HG03139 (cell line): ENCODE measurements at regions not wholly inside any gene's neighbourhood (a gene's known extent, or its start where the extent isn't known, plus 50 kb on each side); places are given as distances from the start of the nearest gene placed in this dataset.
"Not testable (repeated sequence)": the region's sequence is repeated elsewhere in the genome, so short reads cannot be mapped to it uniquely, and the experiment has no call there.

Source experiments
- ATAC-seq: cut with Tn5 transposase; IDR thresholded peaks from one replicate; pipeline ENCODE4 v1.9.1; 2021; ENCODE audit not compliant: unreplicated experiment

DNA sequence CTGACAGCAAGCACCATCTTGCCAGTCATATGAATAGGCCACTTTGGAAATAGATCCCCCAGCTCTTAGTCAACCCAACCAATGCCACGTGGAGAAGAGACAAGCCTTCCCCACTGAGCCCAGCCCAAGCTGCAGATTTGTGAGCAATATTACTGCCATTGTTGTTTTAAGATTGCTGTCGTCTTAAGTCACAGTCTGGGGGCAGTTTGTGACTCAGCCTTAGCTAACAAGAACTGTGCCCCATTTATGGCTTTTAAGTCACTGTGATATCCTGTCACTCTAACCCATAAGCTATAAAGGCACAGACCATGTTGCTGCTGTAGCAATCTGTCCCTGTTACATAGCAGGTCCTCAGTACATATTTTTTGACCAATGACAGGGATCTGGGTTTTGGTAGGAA, 464.2 kb downstream of the MED13L start:
- no peak for ATAC-seq

DNA sequence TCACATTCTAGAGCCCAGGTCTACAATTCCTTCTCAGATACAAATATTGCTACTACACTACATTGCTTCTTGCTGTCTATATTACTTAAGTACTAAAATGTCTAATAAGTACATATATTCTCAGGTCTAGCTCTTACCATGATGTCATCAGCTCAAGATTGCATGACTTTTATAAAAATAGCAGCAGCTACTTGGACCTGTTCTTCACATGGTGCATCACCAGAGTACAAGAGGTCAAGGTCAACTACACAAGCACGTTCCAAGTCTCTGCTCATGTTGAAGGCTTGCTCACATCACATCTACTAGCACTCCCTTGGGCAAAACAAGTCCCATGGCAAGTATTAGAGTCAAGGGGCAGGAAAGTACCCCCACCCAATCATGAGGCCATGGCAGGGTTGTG, 465.6 kb downstream of the MED13L start:
- no peak for ATAC-seq

DNA sequence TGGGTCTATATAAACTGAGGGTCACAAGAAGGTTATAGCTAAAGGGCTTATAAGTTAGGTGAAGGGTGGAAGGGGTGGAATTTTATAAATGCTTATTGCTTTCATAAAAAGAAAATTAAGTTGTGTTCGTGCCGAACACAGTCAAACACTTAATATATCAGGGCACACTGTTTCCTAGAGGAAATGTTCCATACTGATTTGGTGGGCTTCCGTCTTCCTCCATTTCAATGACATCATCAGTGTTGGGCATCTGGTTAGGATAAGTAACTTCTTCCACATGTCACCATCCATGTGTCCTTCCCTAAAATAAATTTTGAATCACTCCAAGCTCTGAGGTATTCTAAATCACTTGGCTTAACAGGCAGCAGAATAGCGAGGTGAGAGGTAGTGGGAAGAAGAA, 466.4 kb downstream of the MED13L start:
- no peak for ATAC-seq

DNA sequence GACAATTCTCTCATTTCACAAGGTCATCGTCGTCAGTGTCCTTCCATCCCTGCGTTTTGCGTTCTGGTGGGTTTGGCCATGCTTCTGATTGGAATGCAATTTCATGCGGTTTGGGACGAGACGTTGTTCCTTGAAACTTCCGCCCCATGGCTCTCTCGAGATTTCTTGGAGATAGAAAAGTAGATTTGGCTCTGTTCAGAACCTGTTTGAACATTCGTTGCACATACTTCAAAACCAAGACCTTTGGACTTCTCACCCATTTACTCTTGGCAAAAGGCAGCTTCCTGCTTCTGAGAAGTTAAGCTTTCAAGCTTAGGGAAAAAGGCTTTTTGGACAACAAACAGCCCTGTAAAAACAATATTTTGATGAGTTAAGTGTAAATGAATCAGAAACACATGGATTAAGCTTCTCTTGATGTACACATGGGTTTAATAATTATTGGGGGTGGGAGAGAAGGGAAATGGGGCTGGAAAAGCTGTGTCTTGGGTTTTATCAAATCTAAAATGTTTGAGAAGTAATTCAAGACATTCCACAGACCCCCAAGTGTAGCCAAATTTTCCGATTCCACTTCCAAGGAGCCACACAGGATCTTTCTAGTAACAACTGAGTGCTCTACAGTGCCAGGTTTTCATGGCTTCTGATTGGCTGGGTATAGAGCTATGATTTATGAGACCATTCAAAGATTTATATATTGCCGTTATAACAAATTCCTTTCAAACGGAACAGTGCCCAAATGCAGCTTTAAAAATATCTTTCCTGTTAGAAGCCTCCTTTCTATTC, 467.2 kb downstream of the MED13L start:
- no peak for ATAC-seq

DNA sequence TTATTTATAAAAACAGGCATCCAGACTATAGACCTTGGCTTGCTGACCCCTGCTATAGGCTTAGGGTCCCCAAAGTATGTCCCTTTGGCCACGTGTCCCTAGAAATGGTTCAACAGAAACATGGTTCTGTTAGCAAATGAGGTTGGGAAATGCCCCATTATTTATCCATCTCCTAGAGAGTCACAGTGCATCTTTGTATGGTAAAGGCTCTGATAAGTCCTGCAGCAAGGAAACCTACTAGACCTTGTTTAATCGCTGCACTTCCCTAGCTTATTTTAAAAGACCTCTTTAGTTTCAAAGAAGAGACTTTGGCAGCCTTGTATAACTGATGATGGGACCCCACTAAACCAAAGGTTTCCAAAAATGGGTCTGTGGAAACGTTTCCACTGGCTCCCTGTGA, 471.5 kb downstream of the MED13L start:
- no peak for ATAC-seq

DNA sequence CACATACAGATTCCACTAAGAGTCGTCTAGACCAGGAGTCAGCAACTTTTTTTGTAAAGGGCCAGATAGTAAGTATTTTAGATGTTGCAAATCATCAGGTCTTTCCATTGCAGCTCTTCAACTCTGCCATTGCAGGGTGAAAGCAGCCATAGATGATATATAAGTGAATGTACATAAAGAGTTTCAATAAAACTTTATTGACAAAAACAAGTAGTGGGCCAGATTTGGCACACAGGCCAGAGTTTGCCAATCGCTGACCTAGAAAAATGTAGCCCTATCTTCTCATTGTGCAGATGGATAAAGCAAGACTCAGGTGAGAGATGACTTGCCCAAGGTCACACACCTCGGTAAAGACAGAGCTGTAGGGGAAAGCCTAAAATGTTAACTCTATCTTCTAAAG, 474.7 kb downstream of the MED13L start:
- no peak for ATAC-seq

DNA sequence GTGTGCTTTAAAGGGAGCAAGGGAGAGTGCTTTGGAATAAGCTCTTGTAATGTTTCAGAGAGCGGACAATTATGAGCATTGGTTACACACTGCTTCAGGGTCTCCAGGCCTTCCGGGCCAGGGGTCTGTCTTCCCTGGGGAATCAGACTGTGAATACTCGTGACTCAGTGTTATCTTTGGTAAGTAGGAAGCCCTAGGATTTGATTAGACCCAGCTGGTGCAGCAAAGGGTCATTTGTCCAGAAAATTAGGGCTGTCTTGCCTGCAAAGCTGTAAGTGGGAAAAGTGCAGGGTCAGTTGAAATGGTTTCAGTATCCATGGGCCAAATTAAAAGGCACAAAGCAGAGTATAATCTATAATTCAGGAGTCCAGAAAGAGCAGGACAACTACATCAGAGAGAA, 475.6 kb downstream of the MED13L start:
- ATAC-seq = no peak

DNA sequence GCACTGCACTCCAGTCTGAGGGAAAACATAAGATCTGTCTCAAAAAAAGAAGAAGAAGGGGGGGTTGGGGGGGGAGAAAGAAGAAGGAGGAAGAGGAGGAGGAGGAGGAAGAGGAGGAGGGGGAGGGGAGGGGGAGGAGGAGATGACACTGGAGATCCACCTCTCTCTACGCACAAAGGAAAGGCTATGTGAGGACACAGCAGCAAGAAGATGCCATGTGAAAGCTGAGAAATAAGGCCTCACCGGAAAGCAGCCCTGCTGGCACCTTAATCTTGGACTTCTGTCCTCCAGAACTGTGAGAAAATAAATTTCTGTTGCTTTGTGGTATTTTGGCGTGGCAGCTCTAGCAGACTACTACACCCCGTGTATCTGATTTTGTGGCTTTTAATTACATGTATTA, 477.9 kb downstream of the MED13L start:
- ATAC-seq = no peak

DNA sequence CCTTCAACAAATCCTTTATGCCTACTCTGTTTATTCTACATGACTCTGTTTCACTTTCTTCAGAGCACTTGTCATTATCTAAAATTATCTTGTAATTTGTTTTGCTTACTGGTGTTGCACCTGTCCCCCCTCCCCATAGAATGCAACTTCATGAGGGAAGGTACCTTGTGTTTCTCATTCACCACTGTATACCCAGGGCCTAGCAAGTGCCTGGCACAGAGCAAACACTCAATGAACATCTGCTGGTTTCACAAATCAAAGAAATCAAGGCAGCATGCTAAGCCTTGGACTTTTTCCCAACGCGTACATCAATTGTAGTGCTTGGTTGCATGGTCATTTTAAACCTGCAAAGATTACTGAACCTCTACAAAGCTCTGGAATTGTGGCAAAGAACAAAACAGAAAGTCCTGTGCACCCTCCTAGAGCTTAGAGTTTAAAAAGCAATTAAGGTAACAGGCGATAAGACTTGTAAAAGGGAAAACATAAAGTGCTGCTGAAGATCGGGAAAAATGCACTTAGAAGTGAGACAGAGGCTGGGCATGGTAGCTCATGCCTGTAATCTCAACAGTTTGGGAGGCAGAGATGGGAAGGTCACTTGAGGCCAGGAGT, 479.1 kb downstream of the MED13L start:
- no peak for ATAC-seq

DNA sequence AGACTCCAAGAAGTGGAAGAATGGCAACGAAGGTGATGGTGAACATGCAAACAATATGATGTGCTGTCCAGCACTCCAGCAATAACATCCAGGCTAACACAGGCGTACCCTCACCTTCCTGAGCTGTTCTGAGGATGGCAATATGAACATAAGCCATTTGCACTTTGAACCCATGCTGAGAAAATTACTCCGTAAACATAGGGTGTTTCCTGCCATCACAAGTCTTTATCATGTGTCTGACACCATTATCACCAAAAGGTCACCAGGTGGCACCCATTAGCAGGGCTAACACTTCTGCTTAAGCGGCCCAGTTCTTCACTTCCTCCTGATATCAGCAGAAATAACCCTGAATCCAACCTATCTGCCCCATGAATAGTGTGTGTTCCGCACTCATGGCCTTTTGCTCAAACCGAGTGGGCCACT, 482.8 kb downstream of the MED13L start:
- ATAC-seq = no peak

DNA sequence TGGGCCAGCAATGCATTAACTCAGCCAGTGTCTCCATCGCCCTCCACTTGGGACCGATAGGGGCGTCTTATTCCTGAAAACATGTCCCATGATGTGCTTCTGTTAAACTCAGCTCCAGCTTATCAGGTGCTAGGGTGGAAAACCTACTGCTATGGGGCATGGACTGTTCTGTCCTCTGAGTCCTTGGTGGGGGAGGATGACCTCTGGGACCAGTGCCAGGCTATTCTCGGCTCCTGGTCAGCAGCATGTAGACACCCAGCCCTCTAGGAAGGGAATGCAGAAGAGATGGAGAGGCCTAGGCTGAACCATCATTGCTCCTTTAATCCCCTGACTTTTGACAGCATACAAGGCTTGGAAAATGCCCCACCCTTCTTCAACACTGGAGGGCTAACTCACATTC, 486.2 kb downstream of the MED13L start:
- ATAC-seq = no peak

DNA sequence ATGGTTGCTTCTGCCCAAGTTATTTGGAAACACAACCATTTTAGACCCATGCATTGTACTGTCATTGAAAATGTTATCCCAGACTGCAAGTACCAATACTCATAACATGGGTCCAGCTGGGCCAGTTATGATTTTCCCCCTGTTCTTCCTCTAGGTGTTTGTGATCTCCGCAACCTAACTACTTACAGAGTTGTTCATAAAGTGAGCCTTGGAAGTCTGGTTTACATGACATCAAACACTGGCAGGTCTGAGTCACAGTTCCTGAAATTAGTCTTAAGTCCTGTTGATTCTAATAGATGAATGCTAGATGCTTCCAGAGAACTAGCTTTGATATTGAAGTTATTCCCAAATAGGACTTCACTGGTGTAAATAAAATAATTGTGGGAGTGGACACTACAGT, 487.0 kb downstream of the MED13L start:
- no peak for ATAC-seq

DNA sequence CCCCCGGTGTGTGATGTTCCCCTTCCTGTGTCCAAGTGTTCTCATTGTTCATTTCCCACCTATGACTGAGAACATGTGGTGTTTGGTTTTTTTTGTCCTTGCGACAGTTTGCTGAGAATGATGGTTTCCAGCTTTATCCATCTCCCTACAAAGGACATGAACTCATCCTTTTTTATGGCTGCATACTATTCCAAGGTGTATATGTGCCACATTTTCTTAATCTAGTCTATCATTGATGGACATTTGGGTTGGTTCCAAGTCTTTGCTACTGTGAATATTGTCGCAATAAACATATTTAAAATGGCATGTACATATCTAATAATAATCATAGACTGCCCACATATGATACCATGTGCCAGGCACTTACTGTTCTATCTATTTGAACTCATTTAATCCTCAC, 491.0 kb downstream of the MED13L start:
- ATAC-seq = not testable (repeated sequence)

DNA sequence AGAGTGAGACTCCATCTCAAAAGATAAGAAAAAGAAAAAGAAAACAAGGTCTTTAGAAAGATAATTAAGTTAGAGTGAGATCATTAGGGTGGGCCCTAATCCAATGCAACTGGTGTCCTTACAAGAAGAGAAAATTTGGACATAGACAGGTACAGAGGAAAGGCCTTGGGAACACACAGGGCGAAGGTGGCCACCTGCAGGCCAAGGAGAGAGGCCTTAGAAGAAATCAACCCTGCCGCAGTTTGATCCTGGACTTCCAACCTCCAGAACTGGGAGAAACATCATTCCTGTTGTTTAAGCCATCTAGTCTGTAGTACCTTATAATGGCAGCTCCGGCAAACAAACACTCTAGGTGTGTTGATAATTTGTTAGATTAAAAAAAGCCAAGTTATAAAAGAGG, 491.9 kb downstream of the MED13L start:
- no peak for ATAC-seq

DNA sequence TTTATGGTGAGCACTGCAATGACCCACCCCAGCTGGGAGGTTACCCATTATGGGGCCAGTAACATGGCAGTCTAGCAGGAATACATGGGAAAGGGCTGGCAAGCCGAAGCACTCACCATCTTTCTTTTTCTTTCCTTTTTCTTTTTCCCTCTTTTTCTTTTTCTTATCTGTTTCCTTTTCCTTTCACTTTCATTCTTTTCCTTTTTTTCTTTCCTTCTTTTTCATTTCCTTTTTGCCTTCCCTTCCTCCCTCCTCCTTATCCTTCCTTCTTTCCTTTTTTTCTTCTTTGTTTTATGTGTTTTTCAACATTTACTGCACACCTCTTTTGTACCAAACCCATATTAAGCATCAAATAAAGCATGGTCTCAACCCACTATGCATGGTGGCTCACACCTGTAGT, 501.1 kb downstream of the MED13L start:
- ATAC-seq = no peak

DNA sequence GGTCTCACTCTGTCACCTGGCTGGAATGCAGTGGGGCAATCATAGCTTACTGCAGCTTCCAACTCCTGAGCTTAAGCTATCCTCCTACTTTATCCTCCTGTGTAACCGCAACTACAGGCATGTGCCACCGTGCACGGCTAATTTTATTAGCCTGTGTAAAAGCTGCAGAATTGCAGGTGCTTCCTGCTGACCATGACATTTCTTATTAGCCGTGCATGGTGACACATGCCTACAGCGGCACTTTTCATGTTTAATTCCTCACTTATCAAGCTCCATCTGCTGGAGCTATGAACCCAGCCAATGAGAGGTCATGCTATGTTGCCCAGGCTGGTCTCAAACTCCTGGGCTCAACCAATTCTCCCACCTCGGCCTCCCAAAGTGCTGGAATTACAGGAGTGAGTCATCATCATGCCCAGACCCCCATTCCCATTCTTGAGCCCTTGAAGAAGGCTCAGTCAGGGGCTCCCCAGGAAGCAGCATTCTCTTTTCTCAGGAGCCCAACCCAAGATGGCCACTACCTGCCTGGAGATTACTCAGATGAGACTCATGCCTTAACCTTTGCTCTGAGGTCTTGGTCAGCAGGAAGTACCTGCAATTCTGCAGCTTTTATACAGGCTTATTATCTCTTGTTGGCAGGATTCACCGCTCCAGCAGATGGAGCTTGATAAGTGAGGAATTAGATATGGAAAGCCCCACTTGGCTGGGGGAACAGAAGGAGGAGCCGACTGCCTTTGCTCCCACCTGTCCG, 503.2 kb downstream of the MED13L start:
- no peak for ATAC-seq

DNA sequence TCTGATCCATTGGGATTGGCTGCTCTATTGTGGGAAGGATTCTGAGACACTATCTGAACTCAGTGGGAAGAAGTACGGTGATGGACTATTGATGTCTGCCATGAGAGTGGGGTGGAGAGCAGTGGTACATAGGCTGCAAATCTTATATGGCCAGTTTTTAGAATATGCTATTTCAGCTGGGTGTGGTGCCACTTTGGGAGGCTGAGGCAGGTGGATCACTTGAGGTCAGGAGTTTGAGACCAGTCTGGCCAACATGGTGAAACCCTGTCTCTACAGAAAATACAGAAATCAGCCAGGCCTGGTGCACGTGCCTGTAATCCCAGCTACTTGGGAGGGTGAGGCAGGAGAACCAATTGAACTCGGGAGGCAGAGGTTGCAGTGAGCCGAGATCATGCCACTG, 505.9 kb downstream of the MED13L start:
- ATAC-seq = no peak

DNA sequence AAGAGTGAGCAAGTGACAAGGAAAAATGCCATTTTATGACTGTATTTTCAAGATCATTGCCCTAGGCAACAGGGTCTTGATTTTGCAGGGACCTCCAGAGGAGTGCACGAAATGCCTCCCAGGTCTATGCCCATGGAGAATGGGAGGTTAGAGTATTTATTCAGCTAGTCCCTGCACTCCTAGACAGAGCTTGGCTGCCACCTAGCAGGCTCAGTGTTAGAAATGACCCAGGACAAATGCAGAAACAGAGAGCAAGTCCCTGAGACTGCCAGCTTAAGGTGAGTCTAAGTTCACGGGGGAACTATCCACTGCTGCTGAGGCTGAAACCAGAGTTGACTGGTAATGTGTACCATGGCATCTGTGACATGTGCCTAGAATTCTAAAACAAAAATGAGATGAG, 506.4 kb downstream of the MED13L start:
- no peak for ATAC-seq

DNA sequence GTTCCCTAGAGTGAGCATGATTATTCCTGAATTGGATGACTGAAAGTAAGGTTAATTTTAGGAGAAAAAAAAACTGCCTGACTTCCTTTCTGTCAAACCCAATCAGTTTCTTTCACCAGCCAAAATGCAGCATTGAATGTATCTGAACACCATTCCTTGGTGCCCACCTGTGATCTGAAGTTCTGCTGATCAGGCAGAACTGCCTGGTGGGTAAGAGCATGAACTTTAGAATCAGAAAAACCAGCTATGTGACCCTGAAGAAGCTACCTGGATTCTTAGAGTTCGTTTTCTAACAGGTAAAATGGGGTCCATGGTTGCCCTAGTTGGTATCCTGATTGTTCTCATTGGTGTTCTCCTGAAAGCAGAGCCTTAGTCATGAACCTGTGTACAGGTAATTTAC, 506.9 kb downstream of the MED13L start:
- no peak for ATAC-seq

DNA sequence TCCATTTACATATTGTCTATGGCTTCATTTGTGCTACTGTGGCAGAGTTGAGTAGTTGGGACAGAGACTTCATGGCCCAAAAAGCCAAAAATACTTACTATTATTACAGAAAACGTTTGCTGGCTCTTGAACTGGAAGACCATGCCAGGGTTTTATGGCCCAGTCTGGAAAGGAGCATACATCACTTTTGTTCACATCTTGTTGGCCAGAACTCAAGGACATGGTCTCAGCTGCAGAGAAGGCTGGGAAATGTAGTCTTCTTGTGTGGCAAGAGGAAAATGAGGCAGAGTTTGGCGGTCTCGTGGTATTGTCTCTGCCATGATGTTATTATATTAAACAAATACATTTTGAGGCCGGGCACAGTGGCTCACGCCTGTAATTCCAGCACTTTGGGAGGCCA, 509.6 kb downstream of the MED13L start:
- ATAC-seq = no peak

DNA sequence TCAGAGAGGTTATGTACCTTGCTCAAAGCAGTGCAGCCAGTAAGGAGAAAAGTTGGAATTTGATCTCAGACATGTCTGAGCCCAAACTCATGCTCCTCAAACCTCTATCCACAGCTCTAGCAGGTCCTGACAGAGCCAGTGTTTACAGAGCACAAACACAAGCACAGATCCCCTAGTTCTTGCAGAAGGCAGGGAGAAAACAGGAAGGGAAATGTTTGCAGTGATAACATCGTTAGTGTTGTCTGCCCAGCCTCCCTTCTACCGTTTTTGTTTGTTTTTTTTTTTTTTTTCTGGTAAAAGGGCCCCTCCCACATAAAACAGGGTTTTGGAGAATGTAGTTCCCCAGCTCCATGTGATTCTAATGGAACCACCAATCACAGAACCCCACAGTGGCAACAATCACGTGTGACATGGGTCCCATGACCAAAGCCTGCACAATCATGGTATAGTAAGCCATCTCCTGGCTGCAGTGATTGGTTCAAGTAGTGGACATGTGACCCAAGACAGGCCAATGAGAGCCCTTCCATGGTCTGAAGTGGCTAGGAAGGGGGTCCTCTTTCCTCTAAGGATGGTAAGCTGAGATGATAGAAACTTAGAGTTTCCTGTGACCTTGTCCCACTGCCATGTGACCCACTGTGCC, 513.4 kb downstream of the MED13L start:
- no peak for ATAC-seq

DNA sequence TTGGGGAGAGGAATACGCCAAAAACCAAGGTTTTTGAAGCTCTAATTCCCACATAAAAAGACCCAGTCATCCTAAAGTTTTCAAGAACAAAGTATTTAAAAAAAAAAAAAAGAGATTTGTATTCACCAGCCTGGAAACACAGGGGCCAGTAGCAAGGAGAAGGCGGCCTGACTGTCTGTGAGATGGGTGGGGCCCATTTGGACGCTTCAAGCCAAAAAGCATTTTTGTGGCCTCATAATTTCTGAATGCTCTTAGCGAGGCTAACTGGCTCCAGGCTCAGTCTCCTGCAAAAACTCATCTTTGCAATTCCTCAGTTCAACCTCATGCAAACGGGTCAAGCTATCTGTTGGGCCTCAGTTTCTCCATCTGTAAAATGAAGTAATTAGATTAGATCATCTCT, 514.1 kb downstream of the MED13L start:
- ATAC-seq = no peak
